Endometrium (tissue), 2 donors: ENCODE measurements at regions not wholly inside any gene's neighbourhood (a gene's known extent, or its start where the extent isn't known, plus 50 kb on each side); places are given as distances from the start of the nearest gene placed in this dataset.
"Not testable (repeated sequence)": the region's sequence is repeated elsewhere in the genome, so short reads cannot be mapped to it uniquely, and the experiment has no call there.

Experiments
- FAIRE-seq: peaks from 2 replicates; lab custom pipeline; 2012; peaks lifted over from hg19 to GRCh38; lab: Jason Lieb, UNC
- donor health status: control.
- donor health status: control.

DNA sequence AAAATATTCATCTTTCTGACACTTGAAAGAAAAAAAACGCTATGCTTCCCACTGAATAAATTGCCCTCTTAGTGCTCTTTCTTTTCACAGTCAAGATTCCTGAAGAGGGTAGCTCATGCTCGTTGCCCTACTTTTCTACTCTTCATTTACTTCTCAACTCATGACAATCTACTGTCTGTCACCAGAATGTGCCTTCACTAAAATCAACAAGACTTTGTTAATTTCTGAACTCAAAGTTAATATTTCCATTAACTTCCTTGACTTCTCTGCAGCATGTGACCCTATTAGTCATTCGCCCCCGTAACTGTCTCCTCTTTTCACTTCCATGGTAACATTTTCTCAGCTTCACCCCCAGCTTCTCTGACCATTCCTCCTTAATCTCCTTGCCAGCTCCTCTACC lies 98.9 kb upstream of the MAPRE2 start:
- FAIRE-seq = no peak

DNA sequence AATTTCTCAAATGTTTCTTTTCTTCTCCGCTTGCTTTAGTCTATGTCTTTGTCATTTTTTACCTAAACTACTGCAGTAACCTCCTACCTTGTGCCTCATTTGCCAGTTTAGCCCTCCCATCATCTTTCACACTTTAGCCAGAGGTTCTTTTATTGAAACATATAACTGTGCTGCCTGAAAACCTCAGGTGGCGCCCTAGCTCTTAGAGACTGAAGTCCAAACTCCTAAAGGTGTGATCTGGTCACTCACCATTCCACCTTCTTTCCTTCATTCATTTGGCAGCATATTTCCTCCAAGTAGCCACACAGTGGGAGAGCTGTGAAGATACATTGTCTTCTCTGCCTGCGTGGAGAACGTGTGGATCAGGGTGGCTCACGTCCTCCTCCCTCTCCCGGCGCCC lies 98.2 kb upstream of the MAPRE2 start:
- no peak for FAIRE-seq

DNA sequence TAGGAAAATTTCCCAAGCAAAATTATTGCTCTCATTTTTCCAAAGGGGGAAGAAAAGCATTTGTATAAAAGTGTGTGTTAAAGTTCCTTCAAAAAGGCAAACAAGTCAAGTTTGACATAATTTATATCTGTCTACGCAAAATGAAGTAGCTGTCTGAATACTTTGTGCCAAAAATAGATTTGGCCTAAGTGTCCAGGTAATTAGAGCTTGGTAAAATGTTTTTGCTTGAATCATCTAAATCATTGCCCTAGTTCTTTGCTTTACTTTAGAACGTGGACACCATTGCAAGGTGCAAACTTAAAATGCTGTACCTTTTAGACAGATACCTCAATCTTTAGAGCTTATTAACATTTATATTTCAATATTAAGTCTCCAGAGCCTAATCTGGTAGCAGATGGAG lies 97.6 kb upstream of the MAPRE2 start:
- no peak for FAIRE-seq

DNA sequence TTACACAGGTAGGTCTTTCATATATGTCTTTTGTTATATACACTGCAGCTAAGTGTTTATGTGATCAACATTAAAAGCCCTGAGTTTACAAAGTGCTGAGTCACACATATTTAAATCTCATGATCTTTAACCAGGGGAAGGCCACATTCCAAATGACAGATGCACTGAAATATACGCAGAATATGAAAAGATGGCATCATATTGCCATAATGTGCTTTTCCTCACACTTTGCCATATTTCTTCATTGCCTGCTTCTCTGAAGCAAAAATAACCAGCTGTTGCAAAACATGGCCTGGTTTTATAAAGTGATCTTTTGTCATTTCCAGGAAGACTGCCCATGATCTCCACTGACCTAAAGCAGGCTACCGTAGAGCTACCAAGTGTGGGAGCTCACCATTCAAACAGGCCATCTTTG lies 93.5 kb upstream of the MAPRE2 start:
- FAIRE-seq = no peak

DNA sequence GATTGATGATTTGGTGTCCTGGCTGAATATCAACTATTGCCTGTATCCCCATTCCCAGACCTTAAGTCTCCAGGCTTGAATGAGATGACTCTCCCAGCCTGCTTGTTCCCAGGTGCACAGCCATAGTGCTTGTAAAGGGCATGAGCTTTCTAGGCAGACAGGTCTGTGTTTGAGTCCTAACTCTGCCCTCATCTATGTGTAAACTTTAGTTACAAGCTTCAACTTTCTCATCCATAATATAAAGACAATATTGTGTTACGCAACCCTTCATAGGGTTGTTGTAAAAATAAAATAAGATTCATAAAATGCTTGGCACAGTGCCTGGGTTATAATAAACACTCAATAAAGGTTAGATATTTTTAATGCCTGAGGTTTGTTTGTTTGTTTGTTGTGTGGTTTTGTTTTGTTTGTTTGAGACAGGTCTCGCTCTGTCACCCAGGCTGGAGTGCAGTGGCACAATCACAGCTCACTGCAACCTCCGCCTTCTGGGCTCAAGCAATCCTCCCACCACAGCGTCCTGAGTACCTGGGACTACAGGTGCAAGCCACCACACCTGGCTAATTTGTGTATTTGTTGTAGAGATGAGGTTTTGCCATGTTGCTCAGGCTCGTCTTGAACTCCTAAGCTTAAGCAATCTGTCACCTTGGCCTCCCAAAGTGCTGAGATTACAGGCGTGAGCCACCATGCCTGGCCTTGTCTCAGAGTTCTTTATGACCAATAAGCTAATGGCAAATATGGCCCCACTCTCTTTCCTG lies 89.4 kb upstream of the MAPRE2 start:
- FAIRE-seq = no peak

DNA sequence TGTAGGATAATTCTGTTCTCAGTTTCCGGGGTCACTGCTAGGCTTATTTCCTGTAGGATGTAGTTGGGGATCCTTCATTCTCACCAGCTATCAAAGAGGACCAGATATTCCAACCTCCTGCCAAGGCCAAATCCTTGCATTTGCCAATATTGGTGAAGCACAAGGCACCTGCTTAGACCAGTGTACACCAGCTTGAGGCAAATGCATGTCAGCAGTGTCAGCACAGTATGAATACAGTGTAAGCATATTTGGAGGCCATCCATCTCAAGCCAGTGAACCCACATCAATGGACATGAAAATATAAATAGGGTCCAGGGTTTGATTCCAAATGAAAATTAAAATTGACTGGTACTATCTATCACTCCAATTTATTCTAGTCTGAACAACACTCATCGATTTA lies 88.0 kb upstream of the MAPRE2 start:
- no peak for FAIRE-seq

DNA sequence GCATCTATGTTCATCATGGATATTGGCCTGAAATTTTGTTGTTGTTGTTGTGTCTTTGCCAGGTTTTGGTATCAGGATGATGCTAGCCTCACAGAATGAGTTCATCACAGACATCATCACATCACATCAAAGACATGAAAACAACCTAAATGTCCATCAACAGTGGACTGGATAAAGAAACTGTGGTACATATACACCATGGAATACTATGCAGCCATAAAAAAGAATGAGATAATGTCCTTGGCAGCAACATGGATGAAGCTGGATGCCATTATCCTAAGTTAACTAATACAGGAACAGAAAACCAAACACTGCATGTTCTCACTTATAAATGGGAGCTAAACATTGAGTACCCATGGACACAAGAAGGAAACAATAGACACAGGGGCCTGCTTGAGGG lies 85.7 kb upstream of the MAPRE2 start:
- not testable (repeated sequence) for FAIRE-seq

DNA sequence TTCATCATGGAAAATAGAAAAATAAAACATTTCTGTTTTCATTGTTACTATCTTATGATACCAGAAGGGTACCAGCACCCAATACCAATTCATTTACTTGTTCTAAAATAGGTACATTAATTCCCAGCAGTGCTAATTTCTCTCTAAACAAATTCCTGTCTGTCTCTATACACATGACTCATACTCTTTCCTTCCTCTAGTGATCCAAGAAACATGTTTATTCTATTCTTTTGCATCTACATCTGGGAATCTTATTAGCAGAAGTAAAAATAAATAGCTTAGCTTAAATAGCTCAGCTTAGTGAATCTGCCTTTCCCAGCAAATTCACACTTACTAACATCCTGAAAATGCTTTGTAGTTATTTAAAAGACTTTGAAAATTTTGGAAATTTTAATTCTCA lies 84.5 kb upstream of the MAPRE2 start:
- FAIRE-seq = no peak

DNA sequence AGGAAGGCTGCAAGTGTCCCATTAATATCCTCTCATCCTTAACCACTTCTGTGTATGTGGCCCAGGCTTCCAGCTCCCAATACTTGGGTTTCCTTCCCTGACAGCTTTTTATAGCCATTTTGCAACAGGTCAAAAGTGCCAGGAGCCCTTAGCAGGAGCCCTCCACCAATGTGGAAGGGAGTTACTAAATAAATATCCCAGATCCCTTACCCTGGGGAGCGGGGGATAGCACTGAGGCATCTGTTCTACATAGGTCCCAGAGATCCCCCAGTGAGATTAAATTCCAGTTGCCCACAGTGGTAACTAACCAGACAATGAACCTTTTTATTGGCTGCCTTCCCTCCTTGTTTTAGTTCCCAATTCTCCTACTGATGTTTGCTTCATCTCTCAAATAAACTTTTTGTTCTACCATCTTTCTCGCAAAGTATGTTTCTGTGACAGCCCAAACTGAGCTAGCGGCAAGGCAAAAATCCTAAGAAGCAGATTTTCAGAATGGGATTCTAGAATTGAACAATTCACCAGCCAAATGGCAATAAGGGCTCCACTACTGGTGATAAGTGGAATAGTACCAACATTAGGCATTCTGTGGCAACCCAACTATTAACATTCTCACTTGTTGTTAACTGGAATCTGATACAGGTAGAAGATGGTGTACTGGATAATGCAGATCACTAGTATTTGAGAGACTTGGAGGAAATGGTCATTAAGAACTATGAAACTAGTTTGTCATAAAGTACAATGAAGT lies 83.9 kb upstream of the MAPRE2 start:
- no peak for FAIRE-seq

DNA sequence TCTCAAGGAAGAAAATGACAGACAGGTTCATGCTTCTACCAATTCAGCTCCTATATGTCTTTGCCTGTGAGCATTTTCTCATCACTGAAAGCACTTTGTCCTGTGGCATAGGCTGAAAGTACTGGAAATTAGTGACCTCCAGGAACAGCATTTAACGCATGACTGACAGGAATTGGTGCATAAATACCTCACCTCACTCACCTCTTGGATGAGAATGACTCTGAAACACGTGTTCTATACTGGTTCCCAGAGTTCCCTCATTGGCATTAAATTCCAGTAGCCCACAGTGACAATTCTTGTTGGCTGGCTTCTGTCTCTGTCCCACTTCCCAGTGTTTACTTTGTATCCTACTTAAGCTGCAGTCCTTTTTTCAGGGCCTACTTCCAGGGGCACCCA lies 83.4 kb upstream of the MAPRE2 start:
- FAIRE-seq = no peak

DNA sequence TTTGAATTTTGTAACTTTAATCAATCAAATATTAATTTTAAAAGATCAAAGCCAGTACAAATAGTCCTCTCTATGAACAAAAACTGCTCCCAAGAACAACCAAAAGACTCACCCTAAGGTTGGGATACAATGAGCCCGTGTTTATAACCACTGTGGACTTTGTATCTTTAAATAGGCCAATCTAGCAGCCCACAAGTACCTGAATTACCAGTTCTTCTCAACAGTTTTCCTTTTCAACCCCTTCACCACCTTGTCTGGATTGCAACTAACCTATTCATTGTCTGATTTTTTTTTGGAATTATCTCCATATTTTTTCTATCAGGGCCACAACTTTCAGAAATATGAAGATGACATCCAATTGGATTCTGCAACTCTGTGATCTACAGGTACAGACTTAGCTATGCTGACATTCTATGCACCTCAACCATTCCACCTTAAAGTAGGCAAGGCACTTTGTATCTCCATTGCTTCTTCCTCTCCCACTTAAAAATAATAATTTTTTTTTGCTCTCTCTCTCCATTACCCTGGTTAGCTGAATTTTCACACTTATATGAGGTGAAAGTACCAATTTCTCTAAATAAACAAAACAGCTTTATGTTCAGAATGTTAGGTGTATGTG lies 81.9 kb upstream of the MAPRE2 start:
- FAIRE-seq = no peak

DNA sequence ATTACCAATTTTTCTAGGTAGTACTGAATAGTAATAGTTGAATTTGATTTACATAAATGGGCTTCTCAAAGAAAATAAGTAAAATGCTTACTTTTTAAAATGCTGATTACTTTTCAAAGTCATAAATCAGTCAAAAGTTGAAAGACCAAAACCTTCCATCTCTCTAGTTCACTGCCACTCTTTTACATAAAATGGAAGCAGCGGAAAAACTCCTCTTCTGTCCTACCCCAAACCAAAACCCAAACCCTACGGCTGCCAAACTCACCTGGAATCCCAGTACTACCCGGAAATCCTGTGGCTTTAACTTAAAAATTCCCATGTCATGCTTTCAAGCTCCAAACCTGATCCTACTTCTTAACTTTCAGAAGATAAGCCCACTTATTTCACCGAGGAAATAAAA lies 81.2 kb upstream of the MAPRE2 start:
- no peak for FAIRE-seq

DNA sequence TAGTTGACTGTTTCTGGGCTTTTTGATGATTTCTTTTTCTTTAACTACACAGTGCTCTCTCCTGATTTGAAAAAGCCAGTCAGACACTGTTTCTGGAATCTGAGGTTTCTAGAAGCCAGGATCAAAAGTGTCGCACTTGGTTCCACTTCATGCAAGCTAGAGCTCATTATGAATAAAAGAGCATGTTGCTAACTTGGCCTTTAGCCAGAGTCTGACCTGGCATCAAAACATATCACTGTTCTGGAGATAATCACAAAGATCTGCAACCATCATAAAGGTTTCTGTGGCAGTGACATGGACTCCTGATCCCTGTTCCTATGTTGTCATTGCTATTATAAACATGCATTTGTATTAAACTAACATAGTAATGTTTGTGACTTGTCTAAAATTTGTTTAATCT lies 76.1 kb upstream of the MAPRE2 start:
- FAIRE-seq = no peak

DNA sequence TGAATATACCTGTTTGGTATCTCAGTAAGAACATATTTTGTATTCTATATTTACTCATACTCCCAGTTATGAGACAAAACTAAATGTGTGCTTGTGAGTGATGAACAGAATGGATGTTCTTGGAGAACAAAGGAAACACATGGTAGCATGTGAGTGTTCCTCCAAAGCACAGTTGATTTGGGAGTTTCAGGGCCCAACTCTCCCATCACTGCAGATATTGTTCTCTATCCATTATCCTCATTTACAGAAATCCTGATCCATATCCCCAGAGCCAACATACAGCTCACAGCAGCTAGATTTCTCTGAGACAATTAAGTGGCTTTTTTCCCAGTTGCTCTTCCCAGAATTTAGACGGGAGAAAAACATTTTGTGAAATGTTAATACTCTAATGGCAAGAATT lies 75.6 kb upstream of the MAPRE2 start:
- no peak for FAIRE-seq

DNA sequence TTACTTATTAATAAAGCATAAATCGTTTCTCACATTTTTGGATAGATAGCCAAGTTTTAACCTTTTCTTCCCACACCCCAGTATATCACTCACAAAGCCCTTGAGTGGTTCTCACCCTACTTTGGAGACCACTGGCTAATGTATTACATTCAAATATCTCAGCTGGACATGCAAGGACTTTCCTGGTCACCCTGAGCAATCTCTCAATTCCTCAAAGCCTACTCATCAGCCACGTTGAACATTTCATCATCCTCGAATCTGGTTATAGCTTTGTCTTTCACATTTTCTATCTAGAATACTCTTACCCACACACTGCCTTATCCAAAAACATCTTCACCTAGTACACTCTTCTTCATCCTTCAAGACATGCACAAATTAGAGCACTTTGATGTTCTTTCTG lies 71.1 kb upstream of the MAPRE2 start:
- no peak for FAIRE-seq

DNA sequence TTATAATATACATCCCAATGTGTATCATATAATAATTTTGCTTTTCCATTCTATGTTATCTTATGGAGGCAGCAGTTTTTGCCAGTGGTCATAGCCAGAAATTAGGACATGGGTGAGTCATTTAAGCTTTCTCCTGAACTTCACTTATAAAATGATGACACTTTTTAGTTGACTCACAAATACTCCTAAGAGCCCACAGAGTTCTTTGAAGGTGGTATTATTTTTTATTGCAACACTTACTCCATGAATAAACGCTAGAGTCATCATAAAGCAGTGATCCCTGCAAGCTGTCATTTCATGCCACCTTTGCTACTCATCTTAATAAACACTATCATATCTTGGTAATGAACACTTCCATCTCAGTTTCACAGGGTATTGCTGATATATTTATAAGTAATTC lies 69.9 kb upstream of the MAPRE2 start:
- no peak for FAIRE-seq

DNA sequence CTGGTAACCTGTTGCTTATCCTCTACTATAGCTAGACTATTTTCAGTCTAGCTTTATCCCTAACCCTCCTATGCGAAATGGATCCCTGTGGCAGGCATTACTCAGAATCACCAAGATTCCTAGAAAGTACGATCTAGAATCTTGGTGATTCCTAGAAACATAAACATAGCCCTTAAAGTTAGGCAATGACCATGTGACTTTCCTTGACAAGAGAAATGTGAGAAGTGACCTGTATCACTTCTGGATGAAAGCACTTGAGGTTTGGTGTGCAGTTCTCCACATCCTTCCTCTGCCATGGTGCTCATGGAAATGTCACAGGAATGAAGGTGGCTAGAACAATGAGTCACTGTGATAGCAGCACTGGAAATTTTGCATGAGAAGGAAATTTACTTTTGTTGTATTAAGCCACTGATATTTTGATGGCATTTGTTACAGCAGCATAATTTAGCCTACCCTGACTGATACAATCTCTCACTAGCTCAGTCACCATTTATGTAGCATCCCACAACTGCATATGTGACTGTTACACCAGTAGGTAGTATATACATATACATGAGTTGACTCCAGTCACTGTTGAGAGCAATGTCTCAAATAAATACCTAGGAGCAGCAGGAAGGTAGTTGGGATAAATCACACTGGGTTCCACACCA lies 68.3 kb upstream of the MAPRE2 start:
- FAIRE-seq = no peak

DNA sequence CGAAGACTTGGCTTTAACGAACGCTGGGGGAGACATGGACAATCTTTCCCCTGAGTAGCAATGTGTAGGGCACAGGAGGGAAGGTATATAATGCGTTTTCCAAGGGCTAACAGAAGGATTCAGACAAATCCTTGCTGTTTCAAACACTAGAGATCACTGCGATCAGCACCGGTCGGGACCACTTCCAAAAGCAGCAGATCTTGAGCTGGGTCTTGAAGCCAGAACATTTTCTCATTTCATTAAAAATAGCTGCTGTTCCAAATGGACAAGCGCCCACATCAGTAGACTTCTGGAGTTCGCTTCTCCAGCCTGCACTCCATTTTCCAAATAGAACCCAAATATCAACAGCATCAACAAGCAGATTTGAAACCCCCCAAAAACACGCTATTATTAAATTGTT lies 65.1 kb upstream of the MAPRE2 start:
- no peak for FAIRE-seq

DNA sequence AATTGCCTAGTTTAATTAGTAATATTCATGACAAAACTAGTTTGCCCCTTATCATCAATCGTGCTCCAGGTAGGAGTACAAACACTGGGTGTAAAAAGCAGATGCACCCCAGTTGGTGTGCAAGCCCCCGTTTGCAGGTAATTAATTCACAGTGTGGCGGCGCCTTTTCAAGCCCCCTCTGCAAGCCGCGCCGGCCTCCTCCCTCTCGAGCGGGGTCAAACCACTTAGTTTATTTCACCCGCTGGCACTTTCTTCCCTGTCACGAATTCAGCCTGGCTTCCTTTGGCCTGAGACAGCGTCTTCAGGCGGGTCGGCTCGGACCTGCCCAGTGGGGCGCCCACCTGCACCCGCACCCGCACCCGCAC lies 64.7 kb upstream of the MAPRE2 start:
- no peak for FAIRE-seq

DNA sequence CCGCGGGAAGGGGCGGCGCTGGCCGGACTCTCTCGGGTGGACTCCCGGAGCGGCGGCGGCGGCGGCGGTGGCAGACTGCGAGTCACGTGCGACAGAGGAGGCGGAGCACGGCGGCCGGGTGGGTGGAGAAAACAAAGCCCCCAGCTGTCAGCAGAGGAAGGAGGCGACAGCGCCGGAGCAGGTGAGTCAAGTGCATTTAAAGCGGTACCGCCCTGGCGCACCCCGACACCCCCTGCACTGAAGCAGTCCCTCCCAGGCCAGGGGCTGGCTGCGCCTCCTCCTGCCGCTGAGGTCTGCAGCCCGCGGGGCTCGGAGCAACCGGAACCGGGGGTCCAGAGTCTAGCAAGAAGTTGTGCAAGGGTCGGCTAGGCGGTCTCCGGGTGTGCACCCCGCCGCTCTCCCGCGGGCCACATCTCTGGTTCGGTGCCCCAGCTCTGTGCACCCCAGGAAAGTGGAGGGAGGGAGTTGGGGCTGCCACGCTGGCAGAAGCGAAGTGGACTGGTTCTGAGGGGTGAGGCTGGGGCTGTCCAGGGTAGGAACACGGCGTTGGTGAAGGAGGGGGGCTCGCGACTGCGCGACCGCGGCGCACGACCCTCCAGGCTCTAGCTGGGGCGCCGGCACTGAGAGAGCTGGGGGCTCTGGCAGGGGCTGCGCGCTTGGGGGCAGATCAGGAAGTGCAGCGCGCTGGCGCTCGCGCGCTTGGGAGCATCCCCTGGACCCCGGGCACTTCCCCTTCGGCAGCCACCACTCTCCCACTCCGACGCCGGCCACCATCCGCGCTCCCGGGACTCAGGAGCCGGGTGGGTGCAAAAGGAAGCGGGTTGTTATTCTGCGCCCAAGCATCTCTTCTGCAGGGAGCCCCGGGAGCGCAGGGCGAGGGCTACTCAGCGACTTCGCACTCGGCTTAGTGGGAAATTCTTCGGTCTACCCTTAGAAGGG lies 64.0 kb upstream of the MAPRE2 start:
- no peak for FAIRE-seq

DNA sequence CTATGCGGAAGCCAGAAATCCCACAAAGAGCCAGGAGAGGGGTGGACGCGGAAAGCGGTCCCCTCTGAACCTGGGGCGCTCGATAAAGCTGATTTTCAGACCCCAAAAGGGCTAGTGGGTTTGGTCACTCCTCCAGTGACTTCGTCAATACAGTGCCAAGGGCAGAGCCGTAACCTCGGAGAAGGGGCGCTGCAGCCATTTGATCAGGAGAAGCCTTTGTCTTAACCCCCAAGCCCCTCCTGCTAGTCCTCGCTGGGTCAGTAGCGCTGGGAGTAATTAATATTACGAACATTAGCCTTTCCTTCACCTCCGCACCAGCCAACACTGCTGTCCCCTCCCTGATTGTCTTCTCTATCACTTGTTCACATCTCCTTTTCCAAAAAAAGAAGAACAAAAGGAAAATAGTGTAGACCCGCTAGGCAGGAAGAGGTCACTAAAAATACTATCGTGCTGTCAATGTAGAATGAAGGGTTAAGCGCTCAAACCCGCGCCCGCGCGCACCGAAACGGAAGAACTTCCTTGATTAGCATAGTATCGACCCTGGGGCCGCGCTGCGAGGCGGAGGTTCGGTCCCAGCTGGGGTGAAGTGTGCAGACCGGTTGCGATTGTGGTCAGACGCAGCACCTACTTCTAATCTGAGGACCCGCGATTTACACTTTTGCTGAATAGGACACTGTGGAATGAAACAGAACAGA lies 63.2 kb upstream of the MAPRE2 start:
- no peak for FAIRE-seq
